ENCODE measurements at regions not wholly inside any gene's neighbourhood (a gene's known extent, or its start where the extent isn't known, plus 50 kb on each side); places are given as distances from the start of the nearest gene placed in this dataset.

DNA sequence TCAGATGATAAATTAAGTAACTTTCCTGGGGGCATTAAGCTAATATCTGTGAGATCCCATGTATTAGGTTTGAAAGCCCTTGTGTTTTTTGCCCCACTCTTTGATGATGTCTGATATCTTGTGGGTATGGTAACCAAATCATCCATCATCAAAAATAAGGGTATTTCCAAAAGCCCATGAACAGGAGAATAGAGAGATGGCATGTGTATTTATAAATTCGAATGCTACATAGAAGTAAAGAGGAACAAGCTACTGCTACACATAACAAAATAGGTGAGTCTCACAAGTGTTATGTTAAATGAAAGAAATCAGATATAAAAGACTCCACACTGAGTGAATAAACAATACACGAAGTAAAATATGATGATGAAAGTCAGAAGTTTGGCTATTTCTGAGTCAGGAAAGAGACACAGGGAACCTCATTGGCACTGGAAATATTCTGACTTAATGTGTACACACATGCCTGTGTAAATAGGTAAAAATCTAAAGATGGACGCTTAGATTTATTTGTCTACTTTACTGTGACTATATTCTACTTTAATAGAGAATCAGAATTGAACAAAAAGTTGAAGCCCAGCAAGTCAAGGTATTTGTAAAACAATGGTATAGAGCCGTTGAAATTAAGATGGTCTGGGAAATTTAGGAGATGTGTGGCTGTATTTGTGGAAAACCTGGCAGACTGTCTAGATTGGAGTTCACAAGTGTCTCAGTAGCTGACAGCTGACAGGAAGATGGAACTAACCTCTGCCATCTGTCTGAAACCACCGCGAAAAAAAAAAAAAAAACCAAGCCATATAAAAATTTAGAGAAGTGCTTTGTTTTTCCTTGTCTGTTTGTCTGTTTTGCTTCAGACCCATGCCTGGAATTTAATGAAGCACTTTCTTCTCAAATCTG, 111.0 kb upstream of the TGFBR2 start:
- DNase-seq (ENCODE audit: low read depth), result no peak

DNA sequence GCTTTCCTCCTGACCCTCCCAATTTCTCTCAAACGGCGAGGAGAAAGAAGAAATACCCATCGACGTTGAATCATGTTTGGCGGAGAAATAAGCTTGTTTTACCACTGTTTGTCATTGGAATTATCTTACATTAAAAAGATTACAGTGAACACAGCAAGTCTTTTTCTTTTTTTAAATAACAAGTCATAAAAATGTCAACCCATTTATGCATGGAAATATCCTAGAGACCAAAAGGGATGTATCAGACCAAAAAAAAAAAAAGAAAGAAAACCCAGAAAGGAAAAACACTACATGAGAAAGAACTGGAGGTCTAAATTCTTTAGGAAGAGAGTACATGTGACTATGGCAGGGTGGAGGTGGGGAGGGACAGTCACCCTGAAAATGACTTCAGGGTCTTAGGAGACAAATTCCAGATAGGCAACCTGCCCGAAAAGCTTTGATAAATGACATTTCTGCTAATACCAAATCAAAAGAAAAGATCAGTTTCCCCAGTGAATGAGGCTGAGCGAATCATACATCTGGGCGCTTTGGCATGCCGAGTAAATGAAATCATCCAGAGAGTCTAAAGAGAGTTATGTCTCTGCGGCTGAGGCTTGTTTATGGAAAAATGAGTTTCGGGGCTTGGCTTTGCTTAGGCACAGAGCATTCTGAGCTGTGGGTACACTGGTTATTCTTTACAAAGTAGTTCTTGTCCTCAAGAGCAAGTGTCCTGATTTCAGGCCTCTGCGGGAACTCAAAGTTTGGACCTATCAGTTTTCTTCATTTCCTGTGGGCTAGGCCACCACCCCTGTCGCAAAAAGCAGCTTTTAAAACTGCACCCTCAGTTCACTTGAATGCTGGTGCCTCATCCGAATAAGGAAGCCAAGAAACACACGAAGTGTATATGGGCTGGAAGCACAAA, 110.1 kb upstream of the TGFBR2 start:
- no peak for DNase-seq (ENCODE audit: low read depth)

DNA sequence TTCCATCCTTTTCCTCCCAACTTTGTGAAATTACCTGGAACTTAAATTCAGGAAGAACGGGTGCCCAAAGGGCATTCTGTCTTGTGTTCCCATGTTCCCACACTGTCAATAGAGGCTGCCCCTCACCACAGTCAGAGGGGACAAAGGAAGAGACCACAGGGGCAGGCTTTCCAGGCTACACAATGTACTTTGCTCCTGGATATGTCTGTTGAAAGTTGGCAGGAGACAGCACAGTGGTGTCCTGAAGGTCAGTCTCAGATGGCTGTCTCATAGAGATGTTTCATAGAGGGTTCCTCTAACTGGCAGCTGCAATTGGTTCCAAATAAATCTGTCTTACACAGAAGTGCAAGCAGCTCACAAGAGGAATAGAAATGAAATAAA, 107.8 kb upstream of the TGFBR2 start:
- DNase-seq (ENCODE audit: low read depth), result no peak

DNA sequence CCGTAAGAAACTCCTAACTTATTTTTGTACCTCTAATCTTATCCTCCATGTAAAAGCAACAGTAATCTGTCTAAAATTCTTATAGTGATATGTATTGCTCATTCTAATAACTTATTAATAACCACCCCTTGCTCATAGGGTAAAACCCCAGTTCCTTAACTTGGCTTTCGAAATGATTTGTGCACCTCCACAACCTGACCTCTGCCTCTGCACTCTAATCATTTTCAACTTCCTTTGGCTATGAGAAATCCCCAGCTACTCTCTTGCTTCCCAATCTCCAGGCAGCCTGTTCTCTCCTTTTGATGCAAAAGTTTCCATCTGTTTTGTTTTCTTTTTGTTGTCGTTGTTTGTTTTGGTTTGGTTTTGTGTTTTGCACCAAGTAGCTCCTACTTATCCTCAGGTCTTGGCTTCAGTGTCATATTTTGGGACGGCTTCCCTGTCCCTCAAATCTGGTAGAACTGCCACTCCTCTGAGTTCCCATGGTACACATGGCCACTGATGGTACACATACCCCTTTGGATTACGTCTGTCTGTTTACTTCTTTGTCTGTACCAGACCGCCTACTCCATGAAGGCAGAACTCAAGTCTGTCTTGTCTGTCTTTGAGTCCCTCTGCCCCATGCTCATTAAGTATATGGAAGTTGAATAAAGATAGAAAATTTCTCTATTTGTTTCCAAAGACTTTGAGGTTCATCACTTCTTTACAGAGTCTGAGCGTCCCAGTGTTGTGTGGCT, 105.6 kb upstream of the TGFBR2 start:
- no peak for DNase-seq (ENCODE audit: low read depth)

DNA sequence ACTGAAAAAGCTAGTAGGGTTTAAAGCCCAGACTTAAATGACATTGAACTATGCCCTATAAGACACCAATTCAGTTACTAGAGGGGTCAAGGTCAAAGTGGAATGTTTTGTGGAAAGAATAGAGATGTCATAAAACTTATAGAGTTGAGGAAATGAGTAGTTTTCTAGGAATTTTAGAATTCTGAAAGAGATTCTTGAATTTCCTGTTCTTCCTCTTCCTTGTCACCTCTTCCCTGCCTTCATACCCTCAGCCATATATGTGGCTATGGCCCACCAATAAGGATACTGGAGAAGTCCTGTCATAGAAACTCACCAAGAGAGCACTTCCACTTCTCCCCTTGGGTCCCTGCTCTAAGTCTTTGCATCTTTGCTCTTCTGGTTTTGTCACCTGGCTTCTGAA, 104.9 kb upstream of the TGFBR2 start:
- DNase-seq (ENCODE audit: low read depth), result no peak

DNA sequence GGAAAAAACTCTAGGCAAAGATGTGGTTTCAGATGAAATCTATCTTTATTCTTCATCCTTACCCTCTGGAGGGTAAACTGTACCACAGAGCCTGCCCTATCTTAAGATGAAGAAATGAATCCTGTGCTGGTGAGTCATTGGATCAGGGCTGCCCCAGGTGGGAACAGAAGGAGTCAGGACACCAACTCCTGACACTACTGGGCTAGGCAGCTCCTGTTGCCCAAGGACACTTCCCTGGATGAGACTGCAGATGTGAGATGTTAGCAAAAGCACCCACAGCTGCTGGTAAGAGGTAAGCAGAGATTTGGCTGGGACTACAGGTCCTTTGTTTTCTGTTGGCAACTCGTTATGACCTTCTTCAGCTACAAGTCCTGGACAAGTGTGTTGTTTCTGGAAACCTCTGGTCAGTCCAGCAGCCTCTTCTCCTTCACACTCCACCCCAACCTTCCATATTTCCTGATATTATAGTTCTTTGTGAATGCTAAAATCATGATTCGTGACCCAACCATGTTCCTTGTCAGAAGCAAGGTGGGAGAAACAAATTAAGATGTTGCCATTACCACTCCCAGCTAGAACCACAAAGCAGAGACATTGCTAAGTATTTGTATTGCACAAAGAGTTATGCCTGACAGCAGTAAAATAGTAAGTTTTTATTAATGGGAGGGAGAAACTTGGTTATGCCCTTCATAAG, 104.2 kb upstream of the TGFBR2 start:
- no peak for DNase-seq (ENCODE audit: low read depth)

DNA sequence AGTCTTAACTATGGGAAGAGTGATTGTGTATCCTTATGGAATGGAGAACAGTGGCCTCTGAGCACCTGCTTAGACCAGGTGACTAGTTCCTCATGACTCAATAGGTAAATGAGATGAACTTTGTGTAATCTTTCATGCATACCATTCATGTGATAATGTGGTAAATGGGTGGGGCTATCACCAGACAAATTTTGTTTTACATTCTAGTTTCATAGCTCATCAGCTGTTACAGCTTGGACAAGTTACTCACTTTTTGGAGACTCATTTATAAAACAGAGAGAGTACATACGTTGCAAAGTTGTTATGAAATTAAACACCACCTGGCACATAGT, 103.7 kb upstream of the TGFBR2 start:
- no peak for DNase-seq (ENCODE audit: low read depth)

DNA sequence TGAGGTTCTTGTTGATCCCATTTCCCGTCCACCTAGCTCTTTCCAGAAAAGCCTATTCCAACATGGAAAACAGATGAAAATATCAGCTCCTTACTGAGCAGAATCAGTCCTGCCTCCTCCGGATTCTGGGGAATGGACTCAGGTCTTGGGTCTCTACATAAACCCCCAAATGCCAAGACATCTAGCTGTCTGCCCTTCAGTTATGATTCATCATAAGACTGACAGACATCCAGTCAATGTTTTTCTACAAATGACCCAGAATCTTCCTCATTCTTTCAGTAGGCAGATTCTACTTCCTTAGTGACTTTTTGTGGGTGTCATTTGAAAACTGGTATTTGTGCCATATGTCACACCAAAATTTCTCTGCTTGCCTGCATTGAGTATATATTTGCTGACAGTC, 103.0 kb upstream of the TGFBR2 start:
- no peak for DNase-seq (ENCODE audit: low read depth)

DNA sequence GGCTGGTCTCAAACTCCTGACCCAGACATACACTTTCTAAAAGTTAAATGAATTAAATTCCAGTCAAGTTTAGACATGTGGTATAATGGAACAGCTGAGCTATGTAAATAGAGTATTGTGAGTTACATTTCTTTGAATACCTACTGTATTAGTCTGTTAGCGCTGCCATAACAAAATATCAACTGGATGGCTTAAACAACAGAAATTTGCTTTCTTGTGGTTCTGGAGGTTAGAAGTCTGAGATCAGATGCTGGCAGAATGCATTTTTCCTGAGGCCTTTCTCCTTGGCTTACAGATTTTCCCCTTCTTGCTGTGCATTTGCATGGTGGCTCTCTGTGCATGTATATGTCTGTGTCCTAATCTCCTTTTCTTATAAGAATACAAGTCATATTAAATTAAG, 101.5 kb upstream of the TGFBR2 start:
- DNase-seq (ENCODE audit: low read depth), result no peak

DNA sequence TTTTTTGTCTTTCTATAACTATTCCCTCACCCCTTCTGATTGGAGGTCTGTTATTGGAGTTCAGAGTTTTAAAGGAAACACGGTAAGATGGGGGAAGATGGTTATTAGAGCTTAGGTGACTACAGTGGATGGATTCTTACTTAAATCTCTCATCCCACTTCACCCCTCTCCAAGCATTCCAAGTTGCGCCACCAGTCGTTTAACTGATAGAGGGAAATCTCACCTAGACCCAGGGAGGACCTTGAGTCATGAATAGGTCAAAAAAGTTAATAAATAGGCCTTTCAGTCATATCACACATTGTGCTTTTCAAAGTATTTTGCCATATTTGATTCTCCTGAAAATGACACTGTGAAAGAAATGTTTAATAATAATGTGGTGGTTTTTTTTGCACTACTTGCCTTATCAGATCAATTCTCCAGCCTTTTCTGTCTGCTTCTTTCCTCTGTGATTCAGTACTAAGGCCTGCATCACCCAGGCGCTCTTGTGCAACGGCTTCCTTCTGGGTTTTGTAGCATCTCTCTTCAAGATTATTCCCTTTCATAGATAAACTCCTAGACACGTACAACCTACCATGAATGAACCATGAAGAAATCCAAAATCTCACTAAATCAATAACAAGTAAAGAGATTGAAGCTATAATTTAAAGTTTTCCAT, 100.4 kb upstream of the TGFBR2 start:
- no peak for DNase-seq (ENCODE audit: low read depth)

DNA sequence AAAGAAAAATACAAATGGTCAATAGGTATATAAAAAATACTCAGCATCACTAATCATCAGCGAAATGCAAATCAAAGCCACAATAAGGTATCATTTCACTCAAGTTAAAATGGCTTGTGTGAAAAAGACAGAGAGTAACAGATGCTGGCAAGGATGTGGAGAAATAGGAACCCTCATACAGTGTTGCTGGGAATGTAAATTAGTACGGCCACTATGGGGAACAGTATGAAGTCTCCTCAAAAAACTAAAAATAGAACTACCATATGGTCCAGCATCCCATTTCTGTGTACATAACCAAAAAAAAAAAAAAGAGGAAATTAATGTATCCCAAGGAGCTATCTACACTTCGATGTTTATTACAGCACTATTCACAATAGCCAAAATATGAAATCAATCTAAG, 98.1 kb upstream of the TGFBR2 start:
- no peak for DNase-seq (ENCODE audit: low read depth)

DNA sequence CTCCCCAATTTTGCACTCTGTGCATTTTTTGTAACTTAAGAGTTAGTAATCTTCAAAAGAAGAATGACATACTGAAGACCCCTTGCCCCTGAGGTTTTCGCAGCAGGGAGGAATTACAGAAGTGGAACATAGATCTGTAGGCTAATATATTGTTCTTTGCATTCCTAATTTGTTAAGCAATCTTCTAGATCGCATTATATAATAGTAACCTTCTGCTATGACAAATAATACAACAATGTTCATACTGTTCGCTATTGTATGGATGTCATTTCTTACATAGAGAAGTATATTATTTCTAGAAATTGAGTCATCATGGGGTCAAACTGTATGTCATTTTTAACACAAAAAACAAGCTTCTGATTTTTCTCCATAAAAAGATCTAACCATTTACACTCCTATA, 95.8 kb upstream of the TGFBR2 start:
- no peak for DNase-seq (ENCODE audit: low read depth)

DNA sequence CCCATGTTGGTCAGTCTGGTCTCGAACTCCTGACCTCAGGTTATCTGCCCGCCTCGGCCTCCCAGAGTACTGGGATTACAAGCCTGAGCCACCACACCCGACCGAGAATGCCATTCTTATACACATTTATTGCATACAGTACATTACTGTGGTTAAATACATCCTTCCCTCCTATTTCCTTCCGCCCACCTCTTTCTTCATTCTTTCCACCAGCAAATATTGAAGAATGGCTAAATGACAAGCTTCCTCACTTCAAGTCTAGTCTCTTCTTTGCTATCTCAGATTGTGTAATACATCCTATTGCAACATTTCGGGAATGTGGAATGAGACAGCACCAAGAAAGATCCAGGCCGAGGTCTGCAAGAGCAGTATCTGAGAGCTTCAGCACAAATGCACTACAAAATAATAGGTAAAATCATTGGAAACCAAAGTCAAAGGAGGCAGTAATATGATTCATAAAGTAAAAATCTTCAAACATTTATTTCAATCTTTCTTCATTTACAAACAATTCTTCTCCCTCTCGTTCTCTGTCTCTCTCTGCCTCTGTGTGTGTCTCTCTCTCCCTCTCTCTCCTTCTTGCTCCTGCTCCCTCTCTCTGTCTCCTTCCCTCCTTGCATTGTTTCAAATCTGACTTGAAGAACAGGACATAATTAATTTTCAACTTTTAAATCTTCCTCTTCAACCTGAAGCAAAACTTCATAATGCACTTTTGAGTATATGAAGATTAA, 94.7 kb upstream of the TGFBR2 start:
- DNase-seq (ENCODE audit: low read depth), result no peak

DNA sequence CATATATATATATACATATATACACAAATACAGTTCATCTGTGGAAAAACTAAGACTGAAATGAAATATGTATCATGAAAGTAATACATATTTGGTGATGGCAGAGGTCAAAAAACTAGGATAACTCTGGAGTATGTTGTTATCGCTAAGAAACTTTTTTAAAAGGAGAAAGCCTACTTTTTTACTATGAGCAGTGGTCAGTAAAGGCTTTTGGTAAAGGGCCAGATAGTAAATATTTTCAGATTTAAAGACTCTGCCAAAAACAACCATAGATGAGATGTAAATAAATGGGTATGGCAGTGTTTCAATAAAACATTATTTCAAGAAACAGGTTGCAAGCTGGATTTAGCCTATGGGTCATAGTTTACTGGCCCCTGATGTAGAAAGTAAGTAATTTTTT, 93.8 kb upstream of the TGFBR2 start:
- no peak for DNase-seq (ENCODE audit: low read depth)

DNA sequence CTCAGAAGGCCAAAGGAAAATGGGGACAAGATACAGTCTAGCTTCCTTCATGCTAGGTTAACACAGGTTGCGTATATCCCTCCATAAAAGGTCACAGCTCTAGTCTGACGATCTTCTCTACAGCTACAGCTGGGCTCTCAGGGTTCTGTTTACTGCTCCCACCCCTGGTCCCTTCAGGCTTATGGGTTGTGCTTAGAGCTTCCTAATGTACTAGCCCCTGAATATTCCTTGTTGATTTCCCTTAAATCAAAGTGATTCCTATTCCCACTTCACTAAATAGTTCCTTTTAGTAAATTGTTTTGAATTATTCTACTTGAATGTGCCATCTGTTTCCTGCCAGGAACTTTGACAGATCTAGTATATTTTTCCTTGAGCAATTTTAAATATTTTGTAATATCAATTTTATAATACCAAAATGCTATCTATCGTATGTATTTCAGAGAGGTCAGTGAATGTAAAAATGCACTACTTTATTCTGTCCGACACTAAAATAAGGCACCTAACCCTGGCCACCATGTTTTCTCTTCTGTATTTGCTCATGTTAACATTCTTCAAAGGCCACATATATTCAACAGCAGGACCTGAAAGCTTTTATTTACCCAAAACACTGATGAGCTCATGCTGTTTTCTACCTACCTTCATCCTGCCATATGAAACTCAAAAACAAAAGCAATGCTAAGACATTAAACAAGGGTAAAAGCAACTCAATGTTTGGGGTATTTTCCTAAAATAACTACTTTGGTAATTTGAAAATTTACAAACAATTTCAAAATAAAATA, 92.8 kb upstream of the TGFBR2 start:
- DNase-seq (ENCODE audit: low read depth), result no peak

DNA sequence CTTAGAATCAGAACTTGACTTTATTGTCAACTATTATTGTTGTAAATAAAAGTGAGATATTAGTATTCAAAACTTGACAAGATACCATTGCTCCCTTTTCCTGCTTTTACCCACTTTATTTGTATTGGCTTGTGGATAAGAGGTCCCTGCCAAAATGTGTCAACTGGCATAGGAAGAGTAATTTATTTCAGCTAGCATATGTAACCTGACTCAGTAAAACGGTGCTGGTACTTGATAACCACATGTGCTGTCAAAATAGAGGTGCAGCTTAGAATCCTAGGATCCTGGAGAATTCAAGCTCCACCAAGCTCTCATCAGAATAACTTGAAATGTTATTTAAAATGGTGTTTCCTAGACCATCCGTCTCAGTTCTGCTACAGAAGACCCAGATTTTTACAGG, 90.2 kb upstream of the TGFBR2 start:
- DNase-seq (ENCODE audit: low read depth), result no peak

DNA sequence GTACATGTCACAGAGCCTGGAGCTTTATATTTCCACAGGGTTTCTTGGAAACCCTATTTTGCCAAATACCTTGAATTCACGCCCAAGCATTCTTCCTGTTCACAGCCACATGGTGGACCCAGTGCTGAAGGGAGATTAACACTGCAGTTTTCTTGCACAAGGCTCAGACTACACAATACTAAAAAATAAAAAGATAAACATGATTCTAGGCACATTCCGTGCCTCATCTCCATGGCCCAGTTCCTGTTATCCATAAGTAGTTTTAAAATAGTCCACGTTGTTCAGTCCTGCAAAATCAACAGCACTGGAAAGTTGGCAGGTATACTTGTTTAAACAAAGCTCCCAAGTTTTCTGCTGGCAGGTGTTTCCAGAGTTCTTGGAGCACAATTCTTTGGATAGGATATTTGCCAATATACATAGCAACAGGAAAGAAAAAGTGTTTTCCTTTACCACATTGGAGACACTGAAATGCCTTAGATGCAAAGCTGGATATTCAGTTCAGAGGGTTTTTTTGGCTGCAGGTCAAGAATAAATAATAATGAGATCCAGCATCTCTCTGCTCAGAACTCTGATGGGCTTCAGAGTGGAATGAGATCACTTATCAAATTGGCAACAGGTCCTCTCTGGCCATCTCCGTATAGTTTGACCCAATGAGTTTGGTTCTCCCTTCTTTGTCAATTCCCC, 88.1 kb upstream of the TGFBR2 start:
- DNase-seq (ENCODE audit: low read depth), result no peak

DNA sequence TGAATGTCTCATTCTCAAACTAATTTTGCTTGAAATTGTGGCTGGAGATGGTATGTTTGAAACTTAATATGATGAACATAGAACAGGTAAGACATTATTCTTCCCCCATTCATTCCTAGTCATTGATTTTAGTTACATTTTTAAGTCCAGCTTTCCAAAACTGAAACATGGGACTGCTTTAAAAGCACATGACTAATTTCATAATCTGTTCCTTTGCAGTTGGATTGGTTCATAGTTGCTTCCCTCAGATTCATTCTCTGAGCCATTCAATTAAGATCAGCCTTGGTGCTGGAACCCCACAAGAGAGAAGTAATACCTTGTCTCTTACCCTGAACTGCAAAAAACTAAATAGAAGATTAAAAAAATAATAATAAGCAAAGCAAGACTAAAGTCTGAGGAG, 87.5 kb upstream of the TGFBR2 start:
- DNase-seq (ENCODE audit: low read depth), result no peak

DNA sequence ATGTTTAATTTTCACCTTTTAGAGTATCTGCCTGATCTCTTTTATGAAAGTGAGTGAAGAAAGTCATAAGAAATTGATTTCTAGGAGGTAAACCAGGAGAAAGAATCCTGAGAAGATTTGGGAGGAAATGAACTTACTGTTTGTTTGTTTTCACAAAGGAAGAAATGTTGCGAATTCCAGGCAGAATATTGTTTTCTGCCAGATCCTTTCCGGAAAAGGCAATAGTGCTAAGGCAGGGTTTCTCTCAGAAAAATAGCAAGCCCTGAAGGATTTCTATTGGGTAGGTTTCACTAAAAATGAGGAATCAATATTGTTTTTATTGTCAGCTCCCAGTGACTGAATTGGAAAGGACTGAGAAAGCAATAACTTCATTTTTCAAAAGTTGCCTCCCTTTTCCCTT, 85.7 kb upstream of the TGFBR2 start:
- DNase-seq (ENCODE audit: low read depth), result no peak

All from stimulated activated CD8-positive, alpha-beta memory T cell treated with anti-CD3 and anti-CD28 coated beads, Interleukin-15, amount 100 ng/mL, for 24 hours (primary cell).